NCI-H2029 treated with DMSO at 0.1 percent for 48 hours (cell line): ENCODE measurements at regions not wholly inside any gene's neighbourhood (a gene's known extent, or its start where the extent isn't known, plus 50 kb on each side); places are given as distances from the start of the nearest gene placed in this dataset.
"Not testable (repeated sequence)": the region's sequence is repeated elsewhere in the genome, so short reads cannot be mapped to it uniquely, and the experiment has no call there.

ENCODE experiments used
- DNase-seq: peaks from one replicate; lab custom pipeline; 2025; lab: John Stamatoyannopoulos, UW

GRCh38 chr4:14916554-14917297 lies 85.6 kb upstream of the CPEB2 start:
- no peak for DNase-seq

- DNase-seq: no peak
These were observed 85.0 kb upstream of the CPEB2 start for GRCh38 chr4:14917298-14917633.

GRCh38 chr4:14918336-14918735 lies 83.9 kb upstream of the CPEB2 start:
- DNase-seq: no peak

- DNase-seq: no peak
These were observed 82.5 kb upstream of the CPEB2 start for GRCh38 chr4:14919785-14920184.

GRCh38 chr4:14920237-14920636 lies 82.0 kb upstream of the CPEB2 start:
- DNase-seq: no peak

- no peak for DNase-seq
These were observed 81.4 kb upstream of the CPEB2 start for GRCh38 chr4:14920759-14921320.

- not testable (repeated sequence) for DNase-seq
These were observed 80.5 kb upstream of the CPEB2 start for GRCh38 chr4:14921781-14922180.

GRCh38 chr4:14924076-14924811 lies 78.0 kb upstream of the CPEB2 start:
- DNase-seq: no peak

GRCh38 chr4:14924812-14925344 lies 77.4 kb upstream of the CPEB2 start:
- no peak for DNase-seq

GRCh38 chr4:14925471-14925870 lies 76.8 kb upstream of the CPEB2 start:
- no peak for DNase-seq

GRCh38 chr4:14926368-14926767 lies 75.9 kb upstream of the CPEB2 start:
- DNase-seq: no peak

- DNase-seq: no peak
These were observed 74.2 kb upstream of the CPEB2 start for GRCh38 chr4:14928035-14928434.

GRCh38 chr4:14929669-14930068 lies 72.6 kb upstream of the CPEB2 start:
- DNase-seq: no peak

GRCh38 chr4:14934704-14935390 lies 67.4 kb upstream of the CPEB2 start:
- no peak for DNase-seq

- no peak for DNase-seq
These were observed 58.5 kb upstream of the CPEB2 start for GRCh38 chr4:14943749-14944148.

GRCh38 chr4:14952352-14952751 lies 49.9 kb upstream of the CPEB2 start:
- DNase-seq: no peak
